Stimulated activated effector memory CD8-positive, alpha-beta T cell treated with anti-CD3 and anti-CD28 coated beads, Interleukin-12 subunit alpha, Interleukin-12 subunit beta, amount 100 ng/mL, for 72 hours (primary cell): ENCODE measurements at regions not wholly inside any gene's neighbourhood (a gene's known extent, or its start where the extent isn't known, plus 50 kb on each side); places are given as distances from the start of the nearest gene placed in this dataset.
"Not testable (repeated sequence)": the region's sequence is repeated elsewhere in the genome, so short reads cannot be mapped to it uniquely, and the experiment has no call there.

Source experiments
- ATAC-seq: fragments of 150-1000 bp; cut with Tn5 transposase; 2 replicates; pipeline ENCODE4 v1.10.0; 2021
- DNase-seq, 2 donors: peaks; one replicate each; pipeline ENCODE4 v3.0.0; 2021 to 2022; ENCODE audit warnings: low spot score in 2 of 2
- H3K27ac Mint-ChIP-seq: one replicate; pipeline ENCODE4 v1.8.0; 2022; ENCODE audit warnings: mild to moderate bottlenecking, mixed read lengths
- H3K36me3 Mint-ChIP-seq: one replicate; pipeline ENCODE4 v1.8.0; 2022; ENCODE audit warnings: mild to moderate bottlenecking, mixed read lengths
- H3K4me1 Mint-ChIP-seq: one replicate; pipeline ENCODE4 v1.8.0; 2022; ENCODE audit warnings: mixed read lengths
- H3K4me3 Mint-ChIP-seq: one replicate; pipeline ENCODE4 v1.8.0; 2022; ENCODE audit warnings: mild to moderate bottlenecking, mixed read lengths
- H3K9me3 Mint-ChIP-seq: one replicate; pipeline ENCODE4 v1.8.0; 2022; ENCODE audit warnings: mixed read lengths

GRCh38 chr7:155943251-155943899 is 131.1 kb upstream of the SHH start:
- H3K9me3 Mint-ChIP-seq: peaks cover 5% of the 10 kb centered on the region
- H3K4me3 Mint-ChIP-seq: no peak overlapping the region
- no peak for DNase-seq
- no peaks in the 10 kb centered on the region for H3K36me3 Mint-ChIP-seq
- ATAC-seq: no peak
- H3K4me1 Mint-ChIP-seq: no peaks in the 10 kb centered on the region
- H3K27ac Mint-ChIP-seq: no peak overlapping the region

GRCh38 chr7:155942226-155942950 is 130.1 kb upstream of the SHH start:
- no peak overlapping the region for H3K27ac Mint-ChIP-seq
- ATAC-seq (peak; percentile 26), DNase-seq (no peak)
- H3K4me1 Mint-ChIP-seq: no peaks in the 10 kb centered on the region
- H3K9me3 Mint-ChIP-seq: peaks cover 5% of the 10 kb centered on the region
- H3K36me3 Mint-ChIP-seq: no peaks in the 10 kb centered on the region
- H3K4me3 Mint-ChIP-seq: no peak overlapping the region

GRCh38 chr7:155941688-155942087 is 129.4 kb upstream of the SHH start:
- Mint-ChIP-seq H3K27ac (no peak overlapping the region), H3K4me3 (no peak overlapping the region), H3K9me3 (peaks cover 3% of the 10 kb centered on the region), H3K36me3 (no peaks in the 10 kb centered on the region), H3K4me1 (no peaks in the 10 kb centered on the region)
- no peak for ATAC-seq
- DNase-seq: no peak

- ATAC-seq: no peak
- H3K9me3 Mint-ChIP-seq: peaks cover 6% of the 10 kb centered on the region
- DNase-seq: no peak
- no peaks in the 10 kb centered on the region for H3K36me3 Mint-ChIP-seq
- no peaks in the 10 kb centered on the region for H3K4me1 Mint-ChIP-seq
- H3K4me3 Mint-ChIP-seq: no peak overlapping the region
- H3K27ac Mint-ChIP-seq: no peak overlapping the region
These were observed 127.1 kb upstream of the SHH start for GRCh38 chr7:155939350-155939749.

GRCh38 chr7:155938129-155938528 is 125.9 kb upstream of the SHH start:
- Mint-ChIP-seq H3K4me3 (no peak overlapping the region), H3K36me3 (no peaks in the 10 kb centered on the region), H3K27ac (no peak overlapping the region), H3K4me1 (no peaks in the 10 kb centered on the region), H3K9me3 (peaks cover 6% of the 10 kb centered on the region)
- DNase-seq (no peak), ATAC-seq (no peak)

GRCh38 chr7:155935726-155936125 is 123.5 kb upstream of the SHH start:
- H3K9me3 Mint-ChIP-seq: peaks cover 6% of the 10 kb centered on the region
- no peaks in the 10 kb centered on the region for H3K4me1 Mint-ChIP-seq
- H3K4me3 Mint-ChIP-seq: no peak overlapping the region
- no peak for DNase-seq
- H3K36me3 Mint-ChIP-seq: no peaks in the 10 kb centered on the region
- H3K27ac Mint-ChIP-seq: no peak overlapping the region
- ATAC-seq: no peak

- DNase-seq: no peak
- Mint-ChIP-seq H3K4me3 (no peak overlapping the region), H3K27ac (no peak overlapping the region), H3K9me3 (peaks cover 6% of the 10 kb centered on the region), H3K36me3 (no peaks in the 10 kb centered on the region), H3K4me1 (no peaks in the 10 kb centered on the region)
- ATAC-seq: no peak
These were observed 122.8 kb upstream of the SHH start for GRCh38 chr7:155935005-155935557.

GRCh38 chr7:155932324-155932723 is 120.1 kb upstream of the SHH start:
- not testable (repeated sequence) for H3K36me3 Mint-ChIP-seq, H3K4me1 Mint-ChIP-seq, H3K4me3 Mint-ChIP-seq, H3K27ac Mint-ChIP-seq, ATAC-seq, DNase-seq, H3K9me3 Mint-ChIP-seq

GRCh38 chr7:155931396-155932085 is 119.3 kb upstream of the SHH start:
- Mint-ChIP-seq H3K27ac (no peak overlapping the region), H3K36me3 (no peaks in the 10 kb centered on the region), H3K4me3 (no peak overlapping the region), H3K9me3 (peaks cover 6% of the 10 kb centered on the region), H3K4me1 (no peaks in the 10 kb centered on the region)
- DNase-seq (no peak), ATAC-seq (no peak)

- DNase-seq (no peak), ATAC-seq (no peak)
- H3K36me3 Mint-ChIP-seq: no peaks in the 10 kb centered on the region
- no peaks in the 10 kb centered on the region for H3K4me1 Mint-ChIP-seq
- no peak overlapping the region for H3K27ac Mint-ChIP-seq
- no peak overlapping the region for H3K4me3 Mint-ChIP-seq
- peaks cover 6% of the 10 kb centered on the region for H3K9me3 Mint-ChIP-seq
These were observed 118.3 kb upstream of the SHH start for GRCh38 chr7:155930527-155930926.

GRCh38 chr7:155930061-155930460 is 117.8 kb upstream of the SHH start:
- ATAC-seq (no peak), DNase-seq (no peak)
- Mint-ChIP-seq H3K4me3 (no peak overlapping the region), H3K4me1 (no peaks in the 10 kb centered on the region), H3K36me3 (no peaks in the 10 kb centered on the region), H3K27ac (no peak overlapping the region), H3K9me3 (peaks cover 4% of the 10 kb centered on the region)

- H3K4me3 Mint-ChIP-seq: no peak overlapping the region
- no peak overlapping the region for H3K27ac Mint-ChIP-seq
- no peaks in the 10 kb centered on the region for H3K4me1 Mint-ChIP-seq
- no peaks in the 10 kb centered on the region for H3K9me3 Mint-ChIP-seq
- ATAC-seq (no peak), DNase-seq (no peak)
- no peaks in the 10 kb centered on the region for H3K36me3 Mint-ChIP-seq
These were observed 116.3 kb upstream of the SHH start for GRCh38 chr7:155928583-155928982.

- Mint-ChIP-seq H3K36me3 (no peaks in the 10 kb centered on the region), H3K27ac (no peak overlapping the region), H3K4me3 (no peak overlapping the region), H3K4me1 (no peaks in the 10 kb centered on the region), H3K9me3 (no peaks in the 10 kb centered on the region)
- ATAC-seq: no peak
- no peak for DNase-seq
These were observed 115.6 kb upstream of the SHH start for GRCh38 chr7:155927905-155928304.

- DNase-seq (no peak), ATAC-seq (no peak)
- Mint-ChIP-seq H3K4me1 (no peaks in the 10 kb centered on the region), H3K4me3 (no peak overlapping the region), H3K9me3 (no peaks in the 10 kb centered on the region), H3K27ac (no peak overlapping the region), H3K36me3 (no peaks in the 10 kb centered on the region)
These were observed 113.4 kb upstream of the SHH start for GRCh38 chr7:155925682-155926081.

GRCh38 chr7:155922067-155922816 is 110.0 kb upstream of the SHH start:
- DNase-seq (no peak), ATAC-seq (no peak)
- H3K4me1 Mint-ChIP-seq: peaks cover 5% of the 10 kb centered on the region
- H3K36me3 Mint-ChIP-seq: no peaks in the 10 kb centered on the region
- H3K27ac Mint-ChIP-seq: no peak overlapping the region
- H3K4me3 Mint-ChIP-seq: no peak overlapping the region
- H3K9me3 Mint-ChIP-seq: no peaks in the 10 kb centered on the region
